ENCODE measurements at regions not wholly inside any gene's neighbourhood (a gene's known extent, or its start where the extent isn't known, plus 50 kb on each side); places are given as distances from the start of the nearest gene placed in this dataset.

- no peak for TF ChIP-seq CTCF (IDR thresholded peaks at IDR 0.05)
- Mint-ChIP-seq H3K27ac (ENCODE audit: unreplicated experiment) (no peak overlapping the region), H3K36me3 (ENCODE audit: low read depth) (no peaks in the 10 kb centered on the region), H3K4me3 (ENCODE audit: unreplicated experiment) (no peak overlapping the region), H3K4me1 (ENCODE audit: low read depth) (peaks cover 40% of the 10 kb centered on the region), H3K9me3 (ENCODE audit: low read depth) (no peaks in the 10 kb centered on the region), H3K27me3 (ENCODE audit: low read depth) (no peaks in the 10 kb centered on the region)
- no peak for DNase-seq (ENCODE audit: low spot score)
Measured at GRCh38 chr7:106777674-106778299, 87.3 kb upstream of the PIK3CG start.

GRCh38 chr7:106778656-106779250 lies 86.3 kb upstream of the PIK3CG start:
- no peaks in the 10 kb centered on the region for H3K27me3 Mint-ChIP-seq (ENCODE audit: low read depth)
- H3K9me3 Mint-ChIP-seq (ENCODE audit: low read depth) = no peaks in the 10 kb centered on the region
- no peaks in the 10 kb centered on the region for H3K36me3 Mint-ChIP-seq (ENCODE audit: low read depth)
- DNase-seq (ENCODE audit: low spot score) = no peak
- H3K4me3 Mint-ChIP-seq (ENCODE audit: unreplicated experiment) = no peak overlapping the region
- H3K4me1 Mint-ChIP-seq (ENCODE audit: low read depth) = peaks cover 34% of the 10 kb centered on the region
- H3K27ac Mint-ChIP-seq (ENCODE audit: unreplicated experiment) = no peak overlapping the region
- TF ChIP-seq CTCF (IDR thresholded peaks at IDR 0.05) = no peak

- TF ChIP-seq CTCF (IDR thresholded peaks at IDR 0.05) = no peak
- H3K36me3 Mint-ChIP-seq (ENCODE audit: low read depth) = no peaks in the 10 kb centered on the region
- DNase-seq (ENCODE audit: low spot score) = no peak
- peaks cover 34% of the 10 kb centered on the region for H3K4me1 Mint-ChIP-seq (ENCODE audit: low read depth)
- no peaks in the 10 kb centered on the region for H3K27me3 Mint-ChIP-seq (ENCODE audit: low read depth)
- H3K27ac Mint-ChIP-seq (ENCODE audit: unreplicated experiment) = no peak overlapping the region
- H3K4me3 Mint-ChIP-seq (ENCODE audit: unreplicated experiment) = no peak overlapping the region
- no peaks in the 10 kb centered on the region for H3K9me3 Mint-ChIP-seq (ENCODE audit: low read depth)
Measured at GRCh38 chr7:106779877-106780276, 85.2 kb upstream of the PIK3CG start.

- Mint-ChIP-seq H3K9me3 (ENCODE audit: low read depth) (no peaks in the 10 kb centered on the region), H3K36me3 (ENCODE audit: low read depth) (no peaks in the 10 kb centered on the region), H3K27me3 (ENCODE audit: low read depth) (no peaks in the 10 kb centered on the region), H3K4me3 (ENCODE audit: unreplicated experiment) (no peak overlapping the region), H3K4me1 (ENCODE audit: low read depth) (peaks cover 22% of the 10 kb centered on the region), H3K27ac (ENCODE audit: unreplicated experiment) (no peak overlapping the region)
- no peak for DNase-seq (ENCODE audit: low spot score)
- no peak for TF ChIP-seq CTCF (IDR thresholded peaks at IDR 0.05)
Measured at GRCh38 chr7:106781007-106781406, 84.1 kb upstream of the PIK3CG start.

- Mint-ChIP-seq H3K4me1 (ENCODE audit: low read depth) (peaks cover 17% of the 10 kb centered on the region), H3K27ac (ENCODE audit: unreplicated experiment) (no peak overlapping the region), H3K4me3 (ENCODE audit: unreplicated experiment) (no peak overlapping the region), H3K9me3 (ENCODE audit: low read depth) (no peaks in the 10 kb centered on the region), H3K27me3 (ENCODE audit: low read depth) (no peaks in the 10 kb centered on the region), H3K36me3 (ENCODE audit: low read depth) (no peaks in the 10 kb centered on the region)
- no peak for TF ChIP-seq CTCF (IDR thresholded peaks at IDR 0.05)
- DNase-seq (ENCODE audit: low spot score) = no peak
Measured at GRCh38 chr7:106781828-106782544, 83.1 kb upstream of the PIK3CG start.

Measured in chondrocyte (in vitro differentiated cells).